Karpas-422 (cell line): ENCODE measurements at regions not wholly inside any gene's neighbourhood (a gene's known extent, or its start where the extent isn't known, plus 50 kb on each side); places are given as distances from the start of the nearest gene placed in this dataset.
A peak's percentile ranks its signal among the peaks of the same experiment; 100 is the strongest.

ENCODE experiments used
- DNase-seq: peaks from one replicate; pipeline ENCODE4 v3.0.0-alpha.2; 2015
- H2AFZ ChIP-seq: fragments of 200-600 bp; sonication (generic); 2 replicates; pipeline ENCODE4 v1.6.1; 2014; ENCODE audit warnings: antibody characterized with exemption, low read length, mixed read lengths
- H3K27ac ChIP-seq: fragments of 200-600 bp; sonication (generic); 2 replicates; pipeline ENCODE4 v1.5.1; 2014; ENCODE audit warnings: mild to moderate bottlenecking, low read length, moderate library complexity
- H3K27me3 ChIP-seq: fragments of 200-600 bp; sonication (generic); 2 replicates; pipeline ENCODE4 v1.6.1; 2014; ENCODE audit warnings: low read length, mixed read lengths
- H3K36me3 ChIP-seq: fragments of 200-600 bp; sonication (generic); 2 replicates; pipeline ENCODE4 v1.6.1; 2014; ENCODE audit warnings: low read length, mixed read lengths; ENCODE audit not compliant: insufficient read depth
- H3K4me1 ChIP-seq: fragments of 200-600 bp; sonication (generic); 2 replicates; pipeline ENCODE4 v1.6.1; 2014; ENCODE audit warnings: mild to moderate bottlenecking, low read length, mixed read lengths
- H3K4me2 ChIP-seq: fragments of 200-600 bp; sonication (generic); 2 replicates; pipeline ENCODE4 v1.6.1; 2014; ENCODE audit warnings: low read length, low read depth, mild to moderate bottlenecking; ENCODE audit not compliant: poor library complexity, severe bottlenecking
- H3K4me3 ChIP-seq: fragments of 200-600 bp; sonication (generic); 2 replicates; pipeline ENCODE4 v1.5.1; 2014; ENCODE audit warnings: mild to moderate bottlenecking, antibody characterized with exemption, low read length, mixed read lengths
- H3K79me2 ChIP-seq: fragments of 200-600 bp; sonication (generic); 2 replicates; pipeline ENCODE4 v1.6.1; 2014; ENCODE audit warnings: mild to moderate bottlenecking, low read length, mixed read lengths
- H3K9ac ChIP-seq: fragments of 200-600 bp; sonication (generic); 2 replicates; pipeline ENCODE4 v1.6.0; 2014; ENCODE audit warnings: low read length
- H3K9me2 ChIP-seq: fragments of 200-600 bp; sonication (generic), shearing (Covaris generic); replicated peaks from 2 replicates; pipeline ENCODE4 v1.6.0; 2014; ENCODE audit warnings: mild to moderate bottlenecking, low read length, moderate library complexity; ENCODE audit not compliant: insufficient read depth
- H3K9me3 ChIP-seq: fragments of 300-700, 200-600 bp; sonication (generic); 2 replicates; pipeline ENCODE4 v1.6.1; 2014; ENCODE audit warnings: low read length, mixed read lengths
- H4K20me1 ChIP-seq: fragments of 200-600 bp; sonication (generic); 2 replicates; pipeline ENCODE4 v1.6.1; 2014; ENCODE audit warnings: mild to moderate bottlenecking, antibody characterized with exemption, low read length, low read depth; ENCODE audit not compliant: insufficient read depth

DNA sequence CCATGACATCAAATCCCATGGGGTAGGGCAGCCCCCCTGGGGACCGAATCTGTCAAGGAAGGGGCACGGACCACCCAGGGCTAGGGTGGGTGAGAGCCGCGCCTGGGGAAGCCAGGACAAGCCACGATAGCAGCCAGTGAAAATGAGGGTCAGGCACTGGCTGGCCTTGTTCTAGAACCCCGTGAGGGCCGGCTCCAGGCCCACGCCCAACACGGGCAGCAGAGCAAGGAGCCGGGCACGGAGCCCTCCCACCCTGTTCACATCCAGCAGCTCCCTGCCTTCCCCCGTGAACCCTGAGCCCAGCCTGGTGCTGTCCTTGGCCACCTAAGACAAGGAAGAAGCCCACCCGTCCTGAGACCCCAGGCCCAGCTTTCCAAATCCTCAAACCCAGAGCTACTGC is 256.7 kb downstream of the PARN start:
- Histone ChIP-seq H3K27me3 (no peaks in the 10 kb centered on the region), H3K36me3 (no peaks in the 10 kb centered on the region), H4K20me1 (no peaks in the 10 kb centered on the region), H3K27ac (no peak overlapping the region), H2AFZ (no peak overlapping the region), H3K9ac (no peak overlapping the region), H3K79me2 (no peaks in the 10 kb centered on the region), H3K4me2 (no peak overlapping the region), H3K4me1 (peaks cover 30% of the 10 kb centered on the region), H3K9me2 (no peaks in the 10 kb centered on the region), H3K4me3 (no peak overlapping the region), H3K9me3 (no peaks in the 10 kb centered on the region)
- DNase-seq = no peak

DNA sequence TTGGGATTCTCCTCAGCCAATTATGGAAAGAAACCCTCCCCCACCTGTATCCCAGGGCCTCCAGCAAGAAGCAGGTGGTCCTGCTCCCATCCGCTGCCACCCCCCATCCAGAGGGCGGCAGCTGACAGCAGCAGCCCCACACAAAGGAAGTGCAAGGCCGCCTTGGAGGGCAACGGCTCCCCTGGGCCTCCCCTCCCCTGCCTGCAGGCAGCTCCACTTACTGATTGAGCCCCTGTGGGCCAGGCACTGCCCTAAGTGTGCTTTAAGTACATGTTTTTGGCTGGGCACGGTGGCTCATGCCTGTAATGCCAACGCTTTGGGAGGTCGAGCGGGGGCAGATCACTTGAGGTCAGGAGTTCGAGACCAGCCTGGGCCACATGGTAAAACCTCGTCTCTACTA is 257.6 kb downstream of the PARN start:
- Histone ChIP-seq H3K9me3 (no peaks in the 10 kb centered on the region), H2AFZ (no peak overlapping the region), H3K4me1 (peaks cover 27% of the 10 kb centered on the region), H3K4me2 (peak overlapping the region; percentile 2), H3K79me2 (no peaks in the 10 kb centered on the region), H3K4me3 (no peak overlapping the region), H3K9ac (no peak overlapping the region), H3K9me2 (no peaks in the 10 kb centered on the region), H3K27ac (no peak overlapping the region), H4K20me1 (no peaks in the 10 kb centered on the region), H3K36me3 (no peaks in the 10 kb centered on the region), H3K27me3 (no peaks in the 10 kb centered on the region)
- DNase-seq = peak; percentile 53

DNA sequence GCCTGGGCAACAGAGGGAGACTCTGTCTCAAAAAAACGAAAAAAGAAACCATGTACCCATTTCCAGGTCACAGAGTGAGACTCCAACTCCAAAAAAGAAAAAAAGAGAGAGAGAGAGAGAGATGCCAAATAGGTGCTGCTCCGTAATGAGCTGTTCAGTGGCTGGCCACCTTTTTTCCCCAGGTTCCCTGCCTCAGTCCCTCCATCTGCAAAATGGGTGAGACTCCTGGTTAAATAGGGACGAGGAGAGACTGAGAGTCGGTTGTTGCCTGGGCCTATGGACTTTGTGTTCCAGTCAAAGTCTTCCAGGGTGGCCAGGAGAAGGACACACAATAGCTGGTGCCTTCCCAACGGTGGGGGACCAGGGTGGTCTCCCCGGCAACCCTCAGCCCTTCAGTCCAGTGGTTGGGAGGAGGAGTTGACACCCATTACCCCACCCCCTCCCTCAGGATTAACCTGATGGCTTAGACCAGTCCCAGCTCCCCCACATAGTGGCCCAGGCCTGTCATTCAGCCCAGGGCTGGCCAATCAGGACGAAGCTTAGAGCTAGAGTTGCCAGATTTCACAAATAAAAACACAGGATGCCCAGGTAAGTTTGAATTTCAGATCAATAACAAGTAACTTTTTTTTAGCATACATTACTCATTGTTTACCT is 258.2 kb downstream of the PARN start:
- Histone ChIP-seq H4K20me1 (no peaks in the 10 kb centered on the region), H2AFZ (no peak overlapping the region), H3K27me3 (no peaks in the 10 kb centered on the region), H3K4me1 (peaks cover 27% of the 10 kb centered on the region), H3K4me3 (no peak overlapping the region), H3K9ac (no peak overlapping the region), H3K9me3 (no peaks in the 10 kb centered on the region), H3K27ac (no peak overlapping the region), H3K9me2 (no peaks in the 10 kb centered on the region), H3K4me2 (peak overlapping the region; percentile 2), H3K79me2 (no peaks in the 10 kb centered on the region), H3K36me3 (no peaks in the 10 kb centered on the region)
- DNase-seq = no peak

DNA sequence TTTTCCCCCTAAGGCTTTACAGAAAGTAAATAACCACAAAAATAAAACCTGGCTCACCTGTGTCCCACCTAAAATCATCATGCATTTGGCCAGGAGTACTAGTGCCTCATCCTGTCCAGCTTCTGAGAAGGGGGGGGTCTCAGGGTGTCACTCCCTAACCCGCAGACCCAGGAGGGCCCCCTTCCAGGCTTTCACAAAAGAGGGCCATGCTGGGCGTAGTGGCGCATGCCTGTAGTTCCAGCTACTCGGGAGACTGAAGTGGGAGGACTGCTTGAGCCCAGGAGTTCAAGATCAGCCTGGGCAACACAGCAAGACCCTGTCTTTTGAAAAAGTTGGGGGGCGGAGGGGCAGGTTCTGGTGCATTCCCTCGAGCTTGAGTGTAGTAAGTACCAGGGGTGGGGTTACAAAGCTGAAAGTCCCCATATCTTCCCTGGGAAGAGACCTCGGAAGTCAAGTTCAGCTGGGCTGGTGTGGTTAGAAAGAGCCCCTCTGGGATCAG is 259.3 kb downstream of the PARN start:
- H3K9me2 ChIP-seq = no peaks in the 10 kb centered on the region
- no peaks in the 10 kb centered on the region for H3K79me2 ChIP-seq
- DNase-seq = no peak
- H3K36me3 ChIP-seq = no peaks in the 10 kb centered on the region
- H3K4me3 ChIP-seq = no peak overlapping the region
- H3K9ac ChIP-seq = no peak overlapping the region
- no peaks in the 10 kb centered on the region for H3K27me3 ChIP-seq
- H3K4me2 ChIP-seq = no peak overlapping the region
- no peak overlapping the region for H2AFZ ChIP-seq
- no peaks in the 10 kb centered on the region for H4K20me1 ChIP-seq
- H3K4me1 ChIP-seq = peaks cover 21% of the 10 kb centered on the region
- H3K9me3 ChIP-seq = no peaks in the 10 kb centered on the region
- no peak overlapping the region for H3K27ac ChIP-seq

DNA sequence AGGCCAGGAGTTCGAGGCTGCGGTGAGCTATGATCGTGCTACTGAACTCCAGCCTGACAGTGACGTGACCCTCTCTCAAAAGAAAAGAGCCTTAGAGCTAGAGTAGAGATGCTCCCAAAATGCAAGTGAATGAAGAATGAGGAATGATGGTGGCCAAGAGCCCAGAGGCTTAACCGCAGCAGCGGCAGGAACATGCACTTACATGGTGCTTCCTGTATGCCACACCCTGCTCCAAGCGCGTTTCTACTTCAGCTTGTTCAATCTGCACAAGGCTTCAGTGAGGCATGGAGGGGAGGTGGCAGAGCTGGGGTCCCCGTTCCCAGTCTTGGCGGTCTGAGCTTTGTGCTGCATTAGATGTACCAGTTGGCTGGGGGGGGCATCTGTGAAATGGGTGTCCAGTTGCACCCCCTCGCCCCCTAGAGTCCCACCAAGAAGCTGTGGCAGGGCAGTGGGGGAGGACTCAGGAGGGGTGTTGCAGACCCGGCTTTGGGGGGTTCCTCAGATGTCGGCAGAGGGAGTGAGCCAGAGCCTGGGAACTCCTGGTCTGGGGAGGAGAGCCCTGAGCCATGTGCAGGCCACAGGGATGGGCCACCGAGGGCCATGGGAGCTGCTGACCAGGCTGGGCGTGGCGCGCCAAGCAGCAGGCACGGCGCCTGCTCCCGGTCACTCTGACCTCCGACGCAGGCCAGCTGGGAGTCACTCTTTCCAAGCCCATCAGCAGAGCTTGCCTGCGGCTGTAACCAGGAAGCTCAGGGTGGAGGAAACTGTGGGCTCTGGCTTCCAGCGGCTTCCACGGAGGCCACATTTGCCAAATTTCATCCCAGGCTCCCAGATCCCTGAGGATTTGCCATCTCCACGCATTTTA is 260.1 kb downstream of the PARN start:
- Histone ChIP-seq H3K4me3 (no peak overlapping the region), H3K9me2 (no peaks in the 10 kb centered on the region), H3K4me1 (peaks cover 16% of the 10 kb centered on the region), H3K9me3 (no peaks in the 10 kb centered on the region), H4K20me1 (no peaks in the 10 kb centered on the region), H3K9ac (no peak overlapping the region), H3K79me2 (no peaks in the 10 kb centered on the region), H3K4me2 (no peak overlapping the region), H2AFZ (no peak overlapping the region), H3K27ac (no peak overlapping the region), H3K36me3 (no peaks in the 10 kb centered on the region), H3K27me3 (no peaks in the 10 kb centered on the region)
- no peak for DNase-seq

DNA sequence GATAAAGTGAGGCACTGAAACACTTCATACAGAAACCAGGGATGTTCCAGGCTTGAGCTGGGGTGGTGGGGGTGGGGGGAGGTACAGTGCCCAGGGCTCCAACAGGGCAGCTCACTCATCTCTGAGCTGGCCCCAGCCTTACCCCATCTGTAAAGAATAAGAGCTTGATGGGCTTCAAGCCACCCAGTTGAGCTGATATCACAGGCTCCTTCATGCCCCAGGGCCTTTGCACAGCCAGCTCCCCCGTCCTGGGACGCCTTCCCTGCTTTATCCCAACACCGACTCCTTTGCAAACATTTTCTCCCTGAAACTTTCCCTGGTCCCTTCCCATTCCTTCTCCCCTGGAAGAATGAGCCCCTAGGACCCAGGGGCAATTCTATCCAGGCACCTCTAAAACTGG is 261.7 kb downstream of the PARN start:
- Histone ChIP-seq H4K20me1 (no peaks in the 10 kb centered on the region), H3K9ac (no peak overlapping the region), H3K27me3 (no peaks in the 10 kb centered on the region), H3K27ac (no peak overlapping the region), H3K4me1 (peaks cover 15% of the 10 kb centered on the region), H3K79me2 (no peaks in the 10 kb centered on the region), H3K4me2 (no peak overlapping the region), H3K9me2 (no peaks in the 10 kb centered on the region), H3K9me3 (no peaks in the 10 kb centered on the region), H2AFZ (no peak overlapping the region), H3K4me3 (no peak overlapping the region), H3K36me3 (no peaks in the 10 kb centered on the region)
- no peak for DNase-seq

DNA sequence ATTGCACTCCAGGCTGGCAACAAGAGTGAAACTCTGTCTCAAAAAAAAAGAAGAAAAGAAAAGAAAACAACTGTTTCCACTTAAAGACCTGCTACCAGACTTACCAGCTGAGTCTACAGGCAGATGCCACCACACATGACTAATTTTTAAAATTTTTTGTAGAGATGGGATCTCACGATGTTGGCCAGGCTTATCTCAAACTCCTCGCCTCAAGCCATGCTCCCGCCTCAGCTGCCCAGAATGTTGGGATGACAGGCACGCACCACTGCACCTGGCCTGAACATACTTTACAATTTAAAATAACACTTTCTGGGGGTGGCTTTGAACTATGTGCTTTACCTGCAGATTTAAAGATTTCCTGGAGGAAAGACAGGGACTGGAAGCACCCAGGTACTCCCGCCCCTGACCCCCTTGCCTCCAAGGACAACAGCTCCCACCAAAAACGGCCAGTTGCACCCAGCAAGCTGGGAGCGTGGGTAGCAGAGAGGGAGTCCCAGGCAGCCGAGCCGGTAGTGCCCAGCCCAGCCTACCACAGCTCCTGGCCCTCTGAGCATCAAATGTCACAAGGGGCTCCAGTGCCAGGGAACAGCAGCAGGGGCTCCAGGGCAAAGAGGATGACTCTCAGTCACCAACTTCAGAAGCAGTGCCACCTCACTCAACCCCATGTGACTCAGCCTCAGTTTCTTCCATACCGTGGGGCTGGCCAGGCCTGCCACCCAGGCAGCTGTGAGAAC is 262.9 kb downstream of the PARN start:
- Histone ChIP-seq H3K9me2 (no peaks in the 10 kb centered on the region), H3K4me1 (peaks cover 3% of the 10 kb centered on the region), H2AFZ (no peak overlapping the region), H3K4me3 (no peak overlapping the region), H4K20me1 (no peaks in the 10 kb centered on the region), H3K36me3 (no peaks in the 10 kb centered on the region), H3K27ac (no peak overlapping the region), H3K9ac (no peak overlapping the region), H3K27me3 (no peaks in the 10 kb centered on the region), H3K9me3 (no peaks in the 10 kb centered on the region), H3K4me2 (no peak overlapping the region), H3K79me2 (no peaks in the 10 kb centered on the region)
- no peak for DNase-seq

DNA sequence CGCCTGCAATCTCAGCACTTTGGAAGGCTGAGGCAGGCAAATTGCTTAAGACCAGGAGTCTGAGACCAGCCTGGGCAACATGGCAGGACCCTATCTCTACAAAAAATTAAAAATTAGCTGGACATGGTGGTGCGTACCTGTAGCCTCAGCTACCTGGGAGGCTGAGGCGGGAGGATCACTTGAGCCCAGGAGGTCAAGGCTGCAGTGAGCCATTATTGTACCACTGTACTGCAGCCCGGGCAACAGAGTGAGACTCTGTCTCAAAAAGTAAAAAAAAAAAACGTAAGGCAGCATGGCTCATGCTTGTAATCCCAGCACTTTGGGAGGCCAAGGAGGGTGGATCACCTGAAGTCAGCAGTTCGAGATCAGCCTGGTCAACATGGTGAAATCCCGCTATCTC is 263.6 kb downstream of the PARN start:
- H4K20me1 ChIP-seq = no peaks in the 10 kb centered on the region
- H3K27ac ChIP-seq = no peak overlapping the region
- no peaks in the 10 kb centered on the region for H3K36me3 ChIP-seq
- H3K27me3 ChIP-seq = no peaks in the 10 kb centered on the region
- H3K4me1 ChIP-seq = peaks cover 7% of the 10 kb centered on the region
- no peak overlapping the region for H2AFZ ChIP-seq
- H3K4me2 ChIP-seq = no peak overlapping the region
- no peaks in the 10 kb centered on the region for H3K9me2 ChIP-seq
- no peak for DNase-seq
- H3K9ac ChIP-seq = no peak overlapping the region
- no peaks in the 10 kb centered on the region for H3K9me3 ChIP-seq
- no peak overlapping the region for H3K4me3 ChIP-seq
- no peaks in the 10 kb centered on the region for H3K79me2 ChIP-seq
